Calu3 (cell line): ENCODE measurements at regions not wholly inside any gene's neighbourhood (a gene's known extent, or its start where the extent isn't known, plus 50 kb on each side); places are given as distances from the start of the nearest gene placed in this dataset.

Source experiments
- BruUV-seq: library from RNA; stranded (reverse); fragments of 400-500 nt; replicated peaks from 2 replicates; lab custom pipeline; 2021; lab: Mats Ljungman, UMichigan
- CTCF ChIA-PET: fragments of 300-600 bp; sonication (Branson Sonifier 250); formaldehyde crosslinking; loops from one replicate; lab custom pipeline; 2022; ENCODE audit warnings: antibody characterized with exemption; lab: Charles Lee
- DNase-seq: peaks from one replicate; pipeline ENCODE4 v3.0.0; 2022
- H3K27ac Mint-ChIP-seq: one replicate; pipeline ENCODE4 v1.8.0; 2022; ENCODE audit warnings: mixed read lengths; ENCODE audit not compliant: unreplicated experiment
- H3K27me3 Mint-ChIP-seq: one replicate; pipeline ENCODE4 v1.8.0; 2022; ENCODE audit warnings: mixed read lengths; ENCODE audit not compliant: unreplicated experiment
- H3K36me3 Mint-ChIP-seq: one replicate; pipeline ENCODE4 v1.8.0; 2022; ENCODE audit warnings: mild to moderate bottlenecking, moderate library complexity, mixed read lengths; ENCODE audit not compliant: insufficient read depth, unreplicated experiment
- H3K4me1 Mint-ChIP-seq: one replicate; pipeline ENCODE4 v1.8.0; 2022; ENCODE audit warnings: mild to moderate bottlenecking, low read depth, mixed read lengths; ENCODE audit not compliant: unreplicated experiment
- H3K4me3 Mint-ChIP-seq: one replicate; pipeline ENCODE4 v1.8.0; 2022; ENCODE audit warnings: mild to moderate bottlenecking, low read depth, moderate library complexity, mixed read lengths; ENCODE audit not compliant: unreplicated experiment
- H3K9me3 Mint-ChIP-seq: one replicate; pipeline ENCODE4 v1.8.0; 2022; ENCODE audit warnings: low read depth, mixed read lengths; ENCODE audit not compliant: unreplicated experiment
- CTCF ChIP-seq: fragments of 200-600 bp; IDR thresholded peaks from one replicate; pipeline ENCODE4 v1.8.0; 2022; ENCODE audit warnings: antibody characterized with exemption; ENCODE audit not compliant: unreplicated experiment
- intact Hi-C: fragments of 100-400 bp; cut with micrococcal nuclease; formaldehyde crosslinking; loops from one replicate; pipeline ENCODE4 v1.10.0; 2022; ENCODE audit not compliant: unreplicated experiment

- DNase-seq, result no peak
- BruUV-seq, result no TSS peak
- intact Hi-C loops, result no loop called here
- H3K4me1 Mint-ChIP-seq, result no peaks in the 10 kb centered on the region
- H3K4me3 Mint-ChIP-seq, result no peak overlapping the region
- H3K27me3 Mint-ChIP-seq, result no peaks in the 10 kb centered on the region
- TF ChIP-seq CTCF, result no peak
- H3K27ac Mint-ChIP-seq, result no peak overlapping the region
- CTCF ChIA-PET, result no interaction called here
- H3K36me3 Mint-ChIP-seq, result no peaks in the 10 kb centered on the region
- H3K9me3 Mint-ChIP-seq, result no peaks in the 10 kb centered on the region
Observed at GRCh38 chr14:53646925-53647324, 309.7 kb downstream of the BMP4 start.

- no TSS peak for BruUV-seq
- CTCF ChIA-PET, result interaction anchor here (0.6 kb wide), 1 partner anchor 703 kb away, joined by 3 read pairs; no protein-coding TSS in a partner anchor
- no peak for DNase-seq
- Mint-ChIP-seq H3K27ac (no peak overlapping the region), H3K36me3 (no peaks in the 10 kb centered on the region), H3K4me3 (no peak overlapping the region), H3K4me1 (no peaks in the 10 kb centered on the region), H3K27me3 (peaks cover 7% of the 10 kb centered on the region), H3K9me3 (no peaks in the 10 kb centered on the region)
- no peak for TF ChIP-seq CTCF
- intact Hi-C loops, result no loop called here
Observed at GRCh38 chr14:53640695-53641094, 315.9 kb downstream of the BMP4 start.

GRCh38 chr14:53638966-53639365 is 317.7 kb downstream of the BMP4 start:
- no peak for DNase-seq
- no peak for TF ChIP-seq CTCF
- Mint-ChIP-seq H3K36me3 (no peaks in the 10 kb centered on the region), H3K9me3 (no peaks in the 10 kb centered on the region), H3K27ac (no peak overlapping the region), H3K4me1 (no peaks in the 10 kb centered on the region), H3K27me3 (peaks cover 12% of the 10 kb centered on the region), H3K4me3 (no peak overlapping the region)
- no TSS peak for BruUV-seq
- intact Hi-C loops, result no loop called here
- CTCF ChIA-PET, result no interaction called here

- TF ChIP-seq CTCF, result no peak
- CTCF ChIA-PET, result no interaction called here
- Mint-ChIP-seq H3K4me3 (no peak overlapping the region), H3K27me3 (peaks cover 12% of the 10 kb centered on the region), H3K36me3 (no peaks in the 10 kb centered on the region), H3K27ac (no peak overlapping the region), H3K4me1 (no peaks in the 10 kb centered on the region), H3K9me3 (no peaks in the 10 kb centered on the region)
- intact Hi-C loops, result no loop called here
- no TSS peak for BruUV-seq
- no peak for DNase-seq
Observed at GRCh38 chr14:53634793-53635192, 321.8 kb downstream of the BMP4 start.
